ENCODE measurements at regions not wholly inside any gene's neighbourhood (a gene's known extent, or its start where the extent isn't known, plus 50 kb on each side); places are given as distances from the start of the nearest gene placed in this dataset.

DNA sequence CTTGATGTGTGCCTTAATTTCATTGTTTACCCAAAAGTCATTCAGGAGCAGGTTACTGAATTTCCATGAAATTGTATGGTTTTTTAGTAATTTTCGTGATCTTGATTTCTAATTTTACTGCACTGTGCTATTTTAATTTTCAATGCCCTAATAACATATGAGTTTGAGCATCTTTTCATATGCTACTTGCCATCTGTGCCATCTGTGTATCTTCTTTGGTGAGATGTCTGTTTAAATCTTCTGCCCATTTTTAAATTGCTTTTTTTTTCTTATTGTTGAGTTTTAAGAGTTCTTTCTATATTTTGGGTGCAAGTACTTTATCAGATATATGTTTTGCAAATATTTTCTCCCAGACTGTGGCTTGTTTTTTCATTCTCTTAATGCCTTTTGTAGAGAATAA lies 165.9 kb downstream of the ST6GAL2 start:
- DNase-seq = no peak

DNA sequence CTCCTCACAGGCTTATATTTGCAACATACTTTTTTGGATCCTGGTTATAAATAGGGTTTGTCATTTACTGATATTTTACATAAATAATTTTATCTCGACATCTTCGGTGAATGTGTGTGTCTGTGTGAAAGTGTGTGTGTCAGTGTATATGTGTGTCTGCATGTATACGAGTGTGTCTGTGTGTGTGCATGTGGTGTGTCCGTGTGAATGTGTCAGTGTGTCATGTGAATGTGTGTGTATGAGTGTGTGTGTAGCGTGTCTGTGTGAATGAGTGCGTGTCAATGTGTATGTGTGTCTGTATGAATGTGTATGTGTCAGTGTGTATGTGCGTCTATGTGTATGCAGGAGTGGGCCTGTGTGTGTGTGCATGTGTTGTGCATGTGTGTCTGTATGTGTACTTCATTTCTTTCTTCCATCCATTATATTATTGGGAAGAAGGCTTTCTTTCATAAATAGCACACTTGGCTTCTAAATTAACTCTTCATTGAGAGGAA lies 161.6 kb downstream of the ST6GAL2 start:
- no peak for DNase-seq

DNA sequence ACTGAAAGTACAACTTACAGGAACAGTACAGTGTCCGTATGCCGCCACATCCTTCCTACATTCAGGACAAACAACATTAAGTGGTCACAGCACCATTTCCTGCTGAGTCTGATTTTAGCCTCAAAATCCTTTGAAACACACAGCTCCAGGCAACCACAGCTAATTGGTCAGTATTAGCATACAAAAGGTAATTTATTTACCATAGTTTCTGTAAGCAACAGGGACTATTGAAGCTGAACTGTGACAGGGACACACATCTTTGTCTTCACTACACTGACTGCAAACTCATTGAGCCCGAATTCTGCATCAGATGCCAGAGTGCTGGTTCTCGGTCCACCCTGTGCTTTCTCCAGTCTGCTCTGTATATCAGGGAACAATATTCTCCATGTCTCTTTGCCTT lies 151.8 kb downstream of the ST6GAL2 start:
- no peak for DNase-seq

- no peak for DNase-seq
These were observed 150.2 kb downstream of the ST6GAL2 start for GRCh38 chr2:106735807-106736206.

- DNase-seq = no peak
These were observed 149.7 kb downstream of the ST6GAL2 start for GRCh38 chr2:106736221-106736620.

GRCh38 chr2:106745468-106745867 lies 140.5 kb downstream of the ST6GAL2 start:
- peak; percentile 9 for DNase-seq

GRCh38 chr2:106749823-106750222 lies 136.1 kb downstream of the ST6GAL2 start:
- DNase-seq = no peak

Measured in GDM1 (cell line).